G401.6 (cell line): ENCODE measurements at regions not wholly inside any gene's neighbourhood (a gene's known extent, or its start where the extent isn't known, plus 50 kb on each side); places are given as distances from the start of the nearest gene placed in this dataset.
"Not testable (repeated sequence)": the region's sequence is repeated elsewhere in the genome, so short reads cannot be mapped to it uniquely, and the experiment has no call there.

Source experiments
- FAIRE-seq: peaks from 2 replicates; lab custom pipeline; 2012; peaks lifted over from hg19 to GRCh38; lab: Jason Lieb, UNC

GRCh38 chr3:75321060-75321459 lies 343.1 kb upstream of the FRG2C start:
- no peak for FAIRE-seq

- not testable (repeated sequence) for FAIRE-seq
Measured at GRCh38 chr3:75323936-75324335, 340.2 kb upstream of the FRG2C start.

GRCh38 chr3:75325716-75326115 lies 338.4 kb upstream of the FRG2C start:
- no peak for FAIRE-seq

GRCh38 chr3:75327453-75327852 lies 336.7 kb upstream of the FRG2C start:
- FAIRE-seq = no peak

DNA sequence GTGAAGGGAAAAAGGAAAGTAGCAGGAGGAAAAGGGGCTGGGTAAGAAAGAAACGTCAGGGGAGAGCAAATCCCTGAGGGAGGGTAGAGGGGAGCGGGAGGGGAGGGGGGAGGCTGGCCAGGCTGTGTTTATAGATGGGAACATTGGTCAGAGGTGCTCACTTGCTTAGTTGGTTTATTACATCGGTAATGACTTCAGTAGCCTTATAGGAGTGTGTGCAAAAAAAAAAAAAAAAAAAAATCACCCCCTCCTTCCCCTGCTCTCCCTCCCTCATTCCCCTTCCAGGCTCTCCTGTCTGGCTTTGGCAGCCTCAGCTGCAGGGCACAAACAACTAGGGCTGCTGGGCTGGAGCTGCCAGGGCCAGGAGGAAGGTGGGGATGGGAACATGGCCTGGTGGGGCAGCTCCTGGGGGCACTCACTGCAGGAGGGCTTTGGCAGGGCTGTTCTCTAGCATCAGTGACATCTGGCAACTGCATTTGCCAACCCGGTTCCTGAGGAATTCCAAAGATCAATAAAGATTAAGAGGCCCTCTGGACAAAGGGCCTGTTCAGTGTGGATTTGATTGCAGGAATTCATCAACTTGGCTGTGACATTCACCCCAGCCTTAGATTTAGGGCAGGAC lies 334.5 kb upstream of the FRG2C start:
- FAIRE-seq = no peak

DNA sequence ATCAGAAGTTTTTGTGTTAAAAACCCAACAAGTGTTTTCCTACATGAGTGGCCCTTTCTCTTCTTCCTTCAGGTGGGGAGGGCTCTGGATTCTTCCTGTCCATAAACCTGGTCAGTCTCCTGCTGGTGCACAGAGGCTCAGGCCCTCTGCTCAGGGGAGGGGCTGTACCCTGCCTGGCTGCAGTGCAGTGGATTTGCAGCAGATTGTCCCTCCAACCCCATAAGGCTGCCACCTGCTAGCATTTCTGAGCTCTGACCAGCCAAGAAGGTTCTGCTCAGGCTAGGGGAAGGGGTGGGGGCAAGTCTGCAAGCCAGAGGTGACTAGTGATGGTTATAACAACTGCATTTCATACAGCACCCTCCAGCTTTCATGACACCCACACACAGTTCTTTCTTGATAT lies 333.7 kb upstream of the FRG2C start:
- FAIRE-seq = not testable (repeated sequence)

DNA sequence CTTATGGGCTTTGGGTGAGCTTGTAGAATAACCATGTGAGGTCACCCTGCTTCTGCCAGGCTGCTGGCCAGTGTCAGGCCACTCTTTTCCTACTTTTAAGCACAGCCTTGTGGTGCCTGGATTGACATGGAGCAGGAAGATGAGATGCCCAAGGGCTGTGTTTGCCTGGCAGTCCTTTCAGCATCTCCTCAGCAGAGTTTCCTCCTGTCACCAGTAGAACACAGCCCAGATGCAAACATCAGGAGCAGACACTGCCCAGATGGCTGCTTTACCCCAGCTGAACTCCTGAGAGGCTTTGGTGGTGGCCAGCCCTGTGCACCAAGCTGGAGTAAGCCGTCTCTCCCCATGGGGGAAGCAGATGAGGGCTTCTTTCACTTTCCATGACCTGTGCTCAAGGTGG lies 332.0 kb upstream of the FRG2C start:
- not testable (repeated sequence) for FAIRE-seq

DNA sequence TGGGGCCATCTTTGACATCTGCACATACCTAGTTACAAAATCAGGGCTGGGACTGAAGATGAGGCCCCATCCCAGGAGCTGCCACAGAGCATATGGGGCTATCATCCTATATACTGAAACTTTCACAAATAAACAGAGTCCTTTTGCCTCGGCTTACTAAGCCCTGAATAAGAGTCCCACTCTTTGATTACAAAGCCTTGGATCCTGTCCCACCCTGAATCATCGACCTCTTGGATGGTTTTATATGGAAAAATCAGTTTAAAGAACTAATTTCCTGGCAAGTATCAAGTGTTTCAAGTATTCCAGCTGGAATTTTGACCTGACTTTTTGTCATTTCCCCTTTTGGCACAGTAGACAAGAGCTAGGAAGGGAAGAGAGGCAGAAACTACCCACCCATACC lies 331.3 kb upstream of the FRG2C start:
- no peak for FAIRE-seq

- no peak for FAIRE-seq
Measured at GRCh38 chr3:75334299-75334698, 329.8 kb upstream of the FRG2C start.

GRCh38 chr3:75337226-75337900 lies 326.8 kb upstream of the FRG2C start:
- no peak for FAIRE-seq

DNA sequence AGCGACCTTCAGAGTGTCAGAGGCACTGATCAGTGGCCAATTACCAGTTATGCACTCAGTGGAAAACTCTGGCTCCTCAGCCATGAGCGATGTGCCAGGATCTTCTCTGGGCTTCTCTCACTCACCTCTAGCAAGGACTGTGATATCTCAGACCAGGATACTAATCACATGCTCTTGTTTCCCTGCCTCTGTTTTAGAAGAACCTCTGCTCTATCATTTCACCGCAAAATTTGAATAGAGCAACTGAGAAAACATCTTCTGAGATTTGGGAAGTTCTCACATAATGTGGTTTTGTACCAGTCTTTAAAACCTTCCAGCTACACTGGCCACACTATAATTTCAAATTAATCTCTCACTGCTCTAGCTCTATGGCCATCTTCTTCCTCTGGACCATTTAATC lies 325.8 kb upstream of the FRG2C start:
- no peak for FAIRE-seq

DNA sequence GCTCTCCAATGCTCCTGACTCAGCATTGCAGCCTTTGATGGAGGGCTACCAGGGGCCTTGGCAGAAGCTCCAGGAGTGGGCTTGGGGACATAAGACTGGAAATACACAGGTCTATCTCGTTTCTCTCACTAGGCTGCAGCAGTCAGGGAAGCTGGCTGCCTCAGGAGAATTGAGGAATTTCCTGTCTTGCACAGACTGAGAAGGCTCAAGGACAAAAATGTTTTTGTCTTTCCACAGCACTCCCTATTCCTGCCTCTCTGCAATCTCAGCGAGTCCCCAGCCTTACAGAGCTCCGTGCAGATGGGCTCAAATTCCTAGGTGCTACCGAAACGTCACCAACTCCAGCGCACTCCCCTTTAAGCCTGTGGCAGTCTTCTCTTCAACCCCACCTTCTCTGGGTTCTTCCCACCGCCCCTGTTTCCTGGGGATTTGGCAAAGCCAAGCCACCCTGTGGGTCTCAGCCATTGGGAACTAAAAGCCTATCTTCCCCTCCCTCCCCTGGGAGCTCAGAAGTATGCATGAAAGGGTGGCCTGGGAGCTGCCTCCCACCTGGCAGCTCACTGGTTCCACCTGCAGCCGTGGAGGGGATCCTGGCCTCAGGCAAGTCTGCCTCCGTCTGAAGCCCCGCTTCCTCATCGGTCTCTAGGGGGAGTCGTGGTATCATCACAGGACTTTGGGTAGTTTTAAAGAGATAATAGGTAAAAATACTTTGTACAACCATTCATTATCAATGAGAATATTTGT lies 322.6 kb upstream of the FRG2C start:
- FAIRE-seq = no peak

GRCh38 chr3:75342425-75342824 lies 321.7 kb upstream of the FRG2C start:
- no peak for FAIRE-seq

DNA sequence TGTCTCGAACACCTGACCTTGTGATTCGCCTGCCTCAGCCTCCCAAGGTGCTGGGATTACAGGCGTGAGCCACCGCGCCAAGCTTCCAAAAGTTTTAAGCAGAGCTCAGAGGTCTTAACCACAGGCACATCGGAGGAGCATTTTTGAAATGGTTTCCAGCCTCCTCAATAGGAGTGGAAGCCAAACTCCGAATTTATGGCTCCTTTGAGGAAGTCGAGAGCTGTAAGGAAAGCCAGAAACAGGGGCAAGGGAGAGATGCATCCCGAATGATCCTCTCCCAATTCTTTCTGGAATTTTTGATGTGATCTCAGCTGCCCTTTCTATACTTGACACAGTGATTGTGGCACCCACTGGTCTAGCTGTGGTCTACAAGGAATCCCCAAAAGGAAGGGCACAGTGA lies 313.6 kb upstream of the FRG2C start:
- not testable (repeated sequence) for FAIRE-seq

- not testable (repeated sequence) for FAIRE-seq
Measured at GRCh38 chr3:75362086-75362784, 301.9 kb upstream of the FRG2C start.

DNA sequence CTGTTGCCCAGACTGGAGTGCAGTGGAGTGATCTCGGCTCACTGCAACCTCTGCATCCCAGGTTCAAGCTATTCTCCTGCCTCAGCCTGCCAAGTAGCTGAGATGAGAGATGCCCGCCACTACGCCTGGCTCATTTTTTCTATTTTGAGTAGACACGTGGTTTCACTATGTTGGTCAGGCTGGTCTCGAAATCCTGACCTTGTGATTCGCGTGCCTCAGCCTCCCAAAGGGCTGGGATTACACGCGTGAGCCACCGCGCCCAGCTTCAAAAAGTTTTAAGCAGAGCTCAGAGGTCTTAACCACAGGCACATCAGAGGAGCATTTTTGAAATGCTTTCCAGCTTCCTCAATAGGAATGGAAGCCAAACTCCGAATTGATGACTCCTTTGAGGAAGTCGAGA lies 291.2 kb upstream of the FRG2C start:
- not testable (repeated sequence) for FAIRE-seq

GRCh38 chr3:75379840-75380239 lies 284.3 kb upstream of the FRG2C start:
- not testable (repeated sequence) for FAIRE-seq

DNA sequence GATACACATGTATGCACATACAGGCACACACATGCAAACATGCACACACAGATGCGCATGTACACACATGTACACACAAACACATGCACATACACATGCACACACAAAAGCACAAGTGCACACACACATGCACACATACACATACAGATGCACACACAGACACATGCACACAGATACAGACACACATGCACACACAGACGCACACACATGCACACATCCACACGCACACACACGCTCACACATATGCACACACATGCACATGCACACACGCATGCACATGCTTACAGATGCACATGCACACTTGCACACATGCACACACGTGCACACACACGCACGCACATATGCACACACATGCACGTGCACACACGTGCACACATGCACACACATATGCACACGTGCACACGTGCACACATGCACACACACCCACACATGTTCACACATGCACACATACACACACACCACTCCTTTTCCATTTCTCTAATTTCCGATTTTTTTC lies 283.8 kb upstream of the FRG2C start:
- FAIRE-seq = no peak

DNA sequence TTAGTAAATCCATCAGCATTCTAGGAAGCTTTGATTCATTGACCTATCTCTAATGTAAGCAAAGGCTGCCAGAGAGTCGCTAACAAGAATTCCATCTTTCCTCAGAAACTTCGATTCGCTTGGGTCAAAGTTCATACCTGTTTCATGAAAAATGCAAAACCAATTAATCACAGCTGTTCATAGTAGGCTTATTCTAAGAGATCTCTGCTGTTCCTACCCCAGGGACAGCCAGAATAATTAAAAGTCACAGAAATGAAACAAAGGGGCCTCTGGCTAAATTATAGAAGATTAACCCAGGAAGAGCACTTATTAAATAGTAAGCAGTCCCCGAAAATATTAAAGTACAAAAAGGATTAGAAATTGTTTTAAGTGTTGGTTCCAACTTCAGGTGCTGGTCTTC lies 280.1 kb upstream of the FRG2C start:
- not testable (repeated sequence) for FAIRE-seq

DNA sequence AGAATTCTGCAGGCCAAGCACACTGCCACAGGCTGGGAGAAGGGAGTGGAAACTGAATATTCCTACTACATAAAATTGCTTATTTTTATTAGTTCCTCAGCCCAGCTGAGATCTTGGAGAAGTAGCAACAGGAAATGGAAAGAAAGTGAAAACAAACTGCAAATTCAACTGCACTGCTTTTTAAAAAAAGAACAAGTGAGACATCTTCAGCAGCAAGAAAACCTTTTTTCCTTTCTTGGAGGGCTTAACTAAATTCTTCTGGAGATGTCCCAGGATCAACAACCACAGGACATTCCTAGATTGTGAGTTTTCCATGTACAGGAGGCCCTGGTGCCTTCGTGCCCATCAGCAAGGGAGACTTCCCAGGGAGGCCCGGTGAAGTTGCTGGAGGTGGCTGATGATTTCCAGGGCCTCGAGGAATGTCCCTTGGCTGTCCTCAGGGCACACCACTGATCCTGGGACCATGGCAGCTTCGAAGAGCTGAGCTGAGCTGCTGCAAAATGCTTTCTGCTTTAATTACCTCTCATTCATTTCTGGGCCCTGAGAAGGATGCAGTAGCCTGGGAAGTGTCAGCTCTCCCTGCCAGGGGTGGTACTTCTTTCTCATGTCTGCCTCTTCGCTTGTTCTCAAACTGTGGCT lies 275.5 kb upstream of the FRG2C start:
- FAIRE-seq = not testable (repeated sequence)

DNA sequence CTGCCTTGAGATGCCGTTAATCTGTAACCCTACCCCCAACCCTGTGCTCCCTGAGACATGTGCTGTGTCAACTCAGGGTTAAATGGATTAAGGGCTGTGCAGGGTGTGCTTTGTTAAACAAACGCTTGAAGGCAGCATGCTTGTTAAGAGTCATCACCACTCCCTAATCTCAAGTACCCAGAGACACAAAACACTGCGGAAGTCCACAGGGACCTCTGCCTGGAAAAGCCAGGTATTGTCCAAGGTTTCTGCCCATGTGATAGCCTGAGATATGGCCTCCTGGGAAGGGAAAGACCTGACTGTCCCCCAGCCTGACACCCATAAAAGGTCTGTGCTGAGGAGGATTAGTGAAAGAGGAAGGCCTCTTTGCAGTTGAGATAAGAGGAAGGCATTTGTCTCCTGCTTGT lies 270.8 kb upstream of the FRG2C start:
- FAIRE-seq = not testable (repeated sequence)

DNA sequence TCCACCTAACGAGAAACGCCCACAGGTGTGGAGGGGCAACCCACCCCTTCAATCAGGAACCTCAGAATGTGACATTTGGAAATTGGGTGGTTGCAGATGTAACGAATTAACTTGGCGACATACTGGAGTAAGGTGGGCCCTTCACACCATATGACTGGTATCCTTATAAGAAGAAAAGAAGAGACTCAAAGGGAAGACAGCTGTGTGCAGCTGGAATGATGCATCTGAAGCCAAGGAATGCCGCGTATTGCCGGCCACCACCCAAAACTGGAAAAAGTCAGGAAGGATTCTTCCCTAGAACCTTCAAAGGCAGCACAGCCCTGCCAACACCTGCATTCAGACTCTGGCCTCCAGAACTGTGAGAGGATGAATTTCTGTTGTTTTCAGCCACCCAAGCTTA lies 270.0 kb upstream of the FRG2C start:
- not testable (repeated sequence) for FAIRE-seq
